ENCODE measurements at regions not wholly inside any gene's neighbourhood (a gene's known extent, or its start where the extent isn't known, plus 50 kb on each side); places are given as distances from the start of the nearest gene placed in this dataset.

DNA sequence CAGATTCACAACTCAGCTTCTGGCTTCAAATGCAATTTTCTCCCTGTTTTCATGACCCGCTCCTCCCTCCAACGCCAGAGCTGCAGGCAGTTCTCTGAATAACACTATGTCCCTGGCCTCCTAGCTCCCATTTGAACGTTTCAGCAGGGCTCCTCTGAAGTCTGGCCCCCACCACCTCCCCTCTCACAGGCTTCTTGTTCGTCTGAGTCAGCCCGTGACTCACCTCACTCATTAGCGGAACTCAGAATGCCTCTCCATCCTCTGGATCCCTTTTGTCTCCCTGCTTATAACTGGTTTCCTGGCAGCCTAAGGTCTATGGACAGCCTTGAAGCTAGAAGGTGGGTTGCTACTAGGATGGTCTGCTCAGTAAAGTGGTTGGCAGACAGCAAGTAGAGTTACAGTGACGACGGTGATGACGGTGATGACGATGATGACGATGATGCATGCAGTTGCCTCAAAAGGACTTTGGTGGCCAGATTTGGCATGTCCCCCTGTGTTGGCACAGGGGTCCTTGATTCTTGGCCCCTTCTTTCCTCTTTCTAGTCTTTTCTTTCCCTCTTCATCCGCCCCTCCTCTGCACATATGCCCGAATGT, 83.3 kb upstream of the MKLN1 start:
- Mint-ChIP-seq H3K27ac (peak overlapping the region; percentile 86), H3K36me3 (ENCODE audit: low read depth) (peaks cover 6% of the 10 kb centered on the region), H3K4me1 (ENCODE audit: low read depth) (peaks cover 34% of the 10 kb centered on the region), H3K27me3 (ENCODE audit: insufficient read depth) (no peaks in the 10 kb centered on the region), H3K4me3 (peak overlapping the region; percentile 62), H3K9me3 (no peaks in the 10 kb centered on the region)
- TF ChIP-seq CTCF (IDR thresholded peaks at IDR 0.05) = no peak
- peak; percentile 91 for DNase-seq

DNA sequence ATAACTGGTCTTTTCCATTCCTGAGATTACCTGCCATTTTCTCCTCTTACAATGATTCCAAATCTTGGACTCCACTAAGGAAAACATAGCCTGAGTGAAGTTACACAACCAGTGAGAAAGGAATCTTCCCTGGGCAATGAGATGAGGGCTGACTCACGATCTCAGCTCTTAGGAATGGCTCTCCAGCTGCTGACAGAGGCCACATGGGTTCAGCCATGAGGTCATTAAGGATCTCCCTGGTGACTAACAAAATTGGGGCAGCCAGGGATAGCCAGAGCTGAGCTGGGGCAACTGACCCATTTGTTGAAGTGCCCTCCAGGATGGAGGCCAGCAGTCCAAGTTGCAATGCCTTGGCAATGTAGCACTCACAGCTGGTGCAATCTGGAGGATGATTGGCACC, 78.7 kb upstream of the MKLN1 start:
- peaks cover 19% of the 10 kb centered on the region for H3K36me3 Mint-ChIP-seq (ENCODE audit: low read depth)
- H3K4me3 Mint-ChIP-seq = peak overlapping the region; percentile 45
- peaks cover 9% of the 10 kb centered on the region; the same call in 1 of the 2 replicates for H3K27me3 Mint-ChIP-seq (ENCODE audit: insufficient read depth)
- TF ChIP-seq CTCF (IDR thresholded peaks at IDR 0.05) = no peak
- DNase-seq = peak; percentile 95
- peaks cover 7% of the 10 kb centered on the region for H3K9me3 Mint-ChIP-seq
- H3K4me1 Mint-ChIP-seq (ENCODE audit: low read depth) = peaks cover 41% of the 10 kb centered on the region
- peak overlapping the region; percentile 82 for H3K27ac Mint-ChIP-seq

DNA sequence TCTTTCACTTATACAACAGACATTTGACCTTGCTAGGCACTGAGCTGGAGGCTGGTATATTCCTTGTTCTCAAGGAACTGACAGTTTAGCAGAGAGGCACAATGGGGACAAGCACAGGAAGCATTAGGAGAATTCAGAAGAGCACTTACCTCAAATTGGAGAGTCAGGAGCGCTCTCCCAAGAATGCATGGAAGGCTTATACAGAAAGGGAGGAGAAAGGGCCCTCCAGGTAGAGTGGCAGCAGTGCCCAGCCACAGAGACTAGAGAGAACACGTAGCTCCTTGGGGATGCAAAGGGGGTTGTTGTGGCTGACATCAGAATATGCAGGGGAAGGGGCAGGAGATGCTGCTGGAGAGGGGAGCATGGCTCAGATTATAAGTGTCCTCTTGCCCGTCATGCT, 78.2 kb upstream of the MKLN1 start:
- Mint-ChIP-seq H3K9me3 (peaks cover 12% of the 10 kb centered on the region), H3K27ac (peak overlapping the region; percentile 47; the same call in 1 of the 2 replicates), H3K27me3 (ENCODE audit: insufficient read depth) (peaks cover 9% of the 10 kb centered on the region; the same call in 1 of the 2 replicates), H3K4me3 (0 out of 2 replicates have a peak overlapping the region, but pooled peaks have one; percentile 8), H3K4me1 (ENCODE audit: low read depth) (peaks cover 41% of the 10 kb centered on the region), H3K36me3 (ENCODE audit: low read depth) (peaks cover 24% of the 10 kb centered on the region)
- TF ChIP-seq CTCF (IDR thresholded peaks at IDR 0.05) = no peak
- DNase-seq = no peak

- DNase-seq = no peak
- Mint-ChIP-seq H3K27ac (no peak overlapping the region), H3K4me1 (ENCODE audit: low read depth) (peaks cover 37% of the 10 kb centered on the region), H3K4me3 (no peak overlapping the region), H3K9me3 (peaks cover 20% of the 10 kb centered on the region), H3K36me3 (ENCODE audit: low read depth) (peaks cover 32% of the 10 kb centered on the region), H3K27me3 (ENCODE audit: insufficient read depth) (peaks cover 9% of the 10 kb centered on the region; the same call in 1 of the 2 replicates)
- TF ChIP-seq CTCF (IDR thresholded peaks at IDR 0.05) = no peak
These were observed 77.3 kb upstream of the MKLN1 start for GRCh38 chr7:131250331-131250730.

DNA sequence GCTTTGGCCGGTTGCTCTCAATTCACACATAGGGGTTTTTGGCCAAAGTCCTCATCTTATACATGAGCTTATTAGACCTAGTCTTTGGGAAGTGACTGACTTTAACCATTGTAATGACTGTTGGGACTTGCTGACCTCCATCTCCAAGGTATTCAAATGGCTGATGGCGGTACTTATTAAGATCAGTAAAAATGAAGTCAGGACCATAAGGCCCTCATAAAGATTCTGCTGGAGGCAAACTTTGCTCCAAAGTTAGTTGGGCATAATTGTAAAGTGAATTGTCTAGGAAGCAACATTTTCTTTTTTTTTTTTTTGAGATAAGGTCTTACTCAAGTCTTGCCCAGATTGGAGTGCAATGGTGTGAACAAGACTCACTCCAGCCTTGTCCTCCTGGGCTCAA, 76.3 kb upstream of the MKLN1 start:
- Mint-ChIP-seq H3K27ac (no peak overlapping the region), H3K4me3 (no peak overlapping the region), H3K4me1 (ENCODE audit: low read depth) (peaks cover 37% of the 10 kb centered on the region), H3K36me3 (ENCODE audit: low read depth) (peaks cover 34% of the 10 kb centered on the region), H3K9me3 (peaks cover 27% of the 10 kb centered on the region), H3K27me3 (ENCODE audit: insufficient read depth) (peaks cover 9% of the 10 kb centered on the region; the same call in 1 of the 2 replicates)
- DNase-seq = no peak
- no peak for TF ChIP-seq CTCF (IDR thresholded peaks at IDR 0.05)
